ENCODE measurements at regions not wholly inside any gene's neighbourhood (a gene's known extent, or its start where the extent isn't known, plus 50 kb on each side); places are given as distances from the start of the nearest gene placed in this dataset.

GRCh38 chr9:108439947-108440346 is 415.8 kb downstream of the ACTL7B start:
- TF ChIP-seq, protein P1, sequence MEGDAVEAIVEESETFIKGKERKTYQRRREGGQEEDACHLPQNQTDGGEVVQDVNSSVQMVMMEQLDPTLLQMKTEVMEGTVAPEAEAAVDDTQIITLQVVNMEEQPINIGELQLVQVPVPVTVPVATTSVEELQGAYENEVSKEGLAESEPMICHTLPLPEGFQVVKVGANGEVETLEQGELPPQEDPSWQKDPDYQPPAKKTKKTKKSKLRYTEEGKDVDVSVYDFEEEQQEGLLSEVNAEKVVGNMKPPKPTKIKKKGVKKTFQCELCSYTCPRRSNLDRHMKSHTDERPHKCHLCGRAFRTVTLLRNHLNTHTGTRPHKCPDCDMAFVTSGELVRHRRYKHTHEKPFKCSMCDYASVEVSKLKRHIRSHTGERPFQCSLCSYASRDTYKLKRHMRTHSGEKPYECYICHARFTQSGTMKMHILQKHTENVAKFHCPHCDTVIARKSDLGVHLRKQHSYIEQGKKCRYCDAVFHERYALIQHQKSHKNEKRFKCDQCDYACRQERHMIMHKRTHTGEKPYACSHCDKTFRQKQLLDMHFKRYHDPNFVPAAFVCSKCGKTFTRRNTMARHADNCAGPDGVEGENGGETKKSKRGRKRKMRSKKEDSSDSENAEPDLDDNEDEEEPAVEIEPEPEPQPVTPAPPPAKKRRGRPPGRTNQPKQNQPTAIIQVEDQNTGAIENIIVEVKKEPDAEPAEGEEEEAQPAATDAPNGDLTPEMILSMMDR (IDR thresholded peaks at IDR 0.05) = no peak
- no peak for TF ChIP-seq POLR2A (IDR thresholded peaks at IDR 0.05)
- TF ChIP-seq EP300 (IDR thresholded peaks at IDR 0.05) = no peak
